Gastroesophageal sphincter (tissue), 3 donors: ENCODE measurements at regions not wholly inside any gene's neighbourhood (a gene's known extent, or its start where the extent isn't known, plus 50 kb on each side); places are given as distances from the start of the nearest gene placed in this dataset.
A peak's percentile ranks its signal among the peaks of the same experiment; 100 is the strongest.

Experiments used
- CTCF ChIP-seq, 4 experiments: fragments of 200-600 bp in 2 of 4; fragments of 450-650 bp in 2 of 4; sonication (generic) in 1 of 4; IDR thresholded peaks; one replicate each; pipeline ENCODE4 v1.5.1; 2017 to 2019; ENCODE audit warnings: antibody characterized with exemption in 4 of 4, mild to moderate bottlenecking in 2 of 4, moderate library complexity in 2 of 4
- POLR2AphosphoS5 ChIP-seq: sonication (generic); formaldehyde crosslinking; IDR thresholded peaks from one replicate; pipeline ENCODE4 v1.6.1; 2017; ENCODE audit warnings: antibody characterized with exemption

GRCh38 chr4:163681208-163681821, 186.8 kb downstream of the TMA16 start:
- TF ChIP-seq CTCF (IDR thresholded peaks at IDR 0.05) (peak in 2 of 4 experiments; percentile 19 to 38), POLR2AphosphoS5 (no peak)
